ENCODE measurements at regions not wholly inside any gene's neighbourhood (a gene's known extent, or its start where the extent isn't known, plus 50 kb on each side); places are given as distances from the start of the nearest gene placed in this dataset.
"Not testable (repeated sequence)": the region's sequence is repeated elsewhere in the genome, so short reads cannot be mapped to it uniquely, and the experiment has no call there.

- Histone ChIP-seq H3K27me3 (no peaks in the 10 kb centered on the region), H3K27ac (no peak overlapping the region), H3K4me1 (no peaks in the 10 kb centered on the region), H3K4me3 (no peak overlapping the region), H3K9me3 (no peaks in the 10 kb centered on the region), H3K36me3 (no peaks in the 10 kb centered on the region)
- DNase-seq, result no peak
- 57 to 59% methylated on average over 5 of the region's 5 CpGs for WGBS, 2 donors
- no peak for ATAC-seq (ENCODE audit: low FRiP score in 2 of 2)
- TF ChIP-seq EP300 (IDR thresholded peaks at IDR 0.05), result no peak
Measured at GRCh38 chr21:32082466-32082865, 196.4 kb downstream of the MIS18A start.

GRCh38 chr21:32073593-32073992 is 200.8 kb downstream of the HUNK start:
- no peaks in the 10 kb centered on the region for H3K4me1 ChIP-seq

GRCh38 chr21:32073190-32073589 is 200.4 kb downstream of the HUNK start:
- Histone ChIP-seq H3K9me3 (no peaks in the 10 kb centered on the region), H3K27me3 (no peaks in the 10 kb centered on the region), H3K4me1 (no peaks in the 10 kb centered on the region), H3K27ac (no peak overlapping the region), H3K36me3 (no peaks in the 10 kb centered on the region), H3K4me3 (no peak overlapping the region)
- TF ChIP-seq POLR2AphosphoS5 (IDR thresholded peaks at IDR 0.05), result no peak
- no peak for TF ChIP-seq POLR2A (IDR thresholded peaks at IDR 0.05)
- TF ChIP-seq CTCF (IDR thresholded peaks at IDR 0.05), result no peak
- no peak for TF ChIP-seq EP300 (IDR thresholded peaks at IDR 0.05)
- WGBS, 2 donors, result 90 to 93% methylated on average over 5 to 6 of the region's 6 CpGs
- DNase-seq, result no peak
- no peak for ATAC-seq (ENCODE audit: low FRiP score in 2 of 2)

More at GRCh38 chr21:32073593-32073992, 200.8 kb downstream of the HUNK start:
- ATAC-seq (ENCODE audit: low FRiP score in 2 of 2), result no peak
- TF ChIP-seq POLR2AphosphoS5 (IDR thresholded peaks at IDR 0.05) (no peak), EP300 (IDR thresholded peaks at IDR 0.05) (no peak), CTCF (IDR thresholded peaks at IDR 0.05) (no peak), POLR2A (IDR thresholded peaks at IDR 0.05) (no peak)
- no peak for DNase-seq
- Histone ChIP-seq H3K9me3 (no peaks in the 10 kb centered on the region), H3K27ac (no peak overlapping the region), H3K36me3 (no peaks in the 10 kb centered on the region), H3K4me3 (no peak overlapping the region), H3K27me3 (no peaks in the 10 kb centered on the region)
- 81 to 83% methylated on average over 5 to 6 of the region's 6 CpGs for WGBS, 2 donors

- not testable (repeated sequence) for DNase-seq; H3K4me3 ChIP-seq; H3K27me3 ChIP-seq; H3K4me1 ChIP-seq; H3K36me3 ChIP-seq; H3K27ac ChIP-seq; ATAC-seq (ENCODE audit: low FRiP score in 2 of 2); H3K9me3 ChIP-seq
- WGBS, 2 donors, result 33 to 75% methylated on average over 2 of the region's 2 CpGs
Measured at GRCh38 chr21:32071620-32072019, 198.8 kb downstream of the HUNK start.

- no peak for TF ChIP-seq EP300 (IDR thresholded peaks at IDR 0.05)
- TF ChIP-seq POLR2AphosphoS5 (IDR thresholded peaks at IDR 0.05), result no peak
- TF ChIP-seq POLR2A (IDR thresholded peaks at IDR 0.05), result no peak
- no peak for ATAC-seq (ENCODE audit: low FRiP score in 2 of 2)
- no peaks in the 10 kb centered on the region for H3K27me3 ChIP-seq
- no peaks in the 10 kb centered on the region for H3K9me3 ChIP-seq
- no peak overlapping the region for H3K27ac ChIP-seq
- no peaks in the 10 kb centered on the region for H3K36me3 ChIP-seq
- 81 to 83% methylated on average over 10 of the region's 10 CpGs for WGBS, 2 donors
- H3K4me1 ChIP-seq, result no peaks in the 10 kb centered on the region
- no peak overlapping the region for H3K4me3 ChIP-seq
- DNase-seq, result no peak
Measured at GRCh38 chr21:32070676-32071330, 198.0 kb downstream of the HUNK start.

GRCh38 chr21:32070126-32070525 is 197.3 kb downstream of the HUNK start:
- no peaks in the 10 kb centered on the region for H3K27me3 ChIP-seq
- H3K27ac ChIP-seq, result no peak overlapping the region
- DNase-seq (no peak), ATAC-seq (ENCODE audit: low FRiP score in 2 of 2) (no peak)
- H3K4me3 ChIP-seq, result no peak overlapping the region
- no peaks in the 10 kb centered on the region for H3K4me1 ChIP-seq
- no peak for TF ChIP-seq EP300 (IDR thresholded peaks at IDR 0.05)
- TF ChIP-seq CTCF (IDR thresholded peaks at IDR 0.05), result no peak
- no peak for TF ChIP-seq POLR2AphosphoS5 (IDR thresholded peaks at IDR 0.05)
- no peak for TF ChIP-seq POLR2A (IDR thresholded peaks at IDR 0.05)
- H3K36me3 ChIP-seq, result no peaks in the 10 kb centered on the region
- WGBS, 2 donors, result 72 to 80% methylated on average over 5 of the region's 5 CpGs
- no peaks in the 10 kb centered on the region for H3K9me3 ChIP-seq

Measured in upper lobe of left lung (tissue), 6 donors.